Smooth muscle cell (in vitro differentiated cells): ENCODE measurements at regions not wholly inside any gene's neighbourhood (a gene's known extent, or its start where the extent isn't known, plus 50 kb on each side); places are given as distances from the start of the nearest gene placed in this dataset.

Source experiments
- DNase-seq: peaks from one replicate; lab custom pipeline; 2025; ENCODE audit not compliant: unreplicated experiment; lab: John Stamatoyannopoulos, UW
- H2AFZ ChIP-seq: fragments of 200-600 bp; sonication (generic); 2 replicates; pipeline ENCODE4 v1.6.0; 2016; ENCODE audit warnings: antibody characterized with exemption, low read depth, mild to moderate bottlenecking
- H3F3A ChIP-seq: fragments of 200-600 bp; sonication (generic); 2 replicates; pipeline ENCODE4 v1.6.0; 2017; ENCODE audit warnings: antibody characterized with exemption, low read depth
- H3K27ac ChIP-seq: fragments of 200-600 bp; sonication (generic); 2 replicates; pipeline ENCODE4 v1.5.1; 2016; ENCODE audit warnings: low read depth, mild to moderate bottlenecking
- H3K27me3 ChIP-seq: fragments of 200-600 bp; sonication (generic); 2 replicates; pipeline ENCODE4 v1.6.1; 2016; ENCODE audit warnings: low read depth, mild to moderate bottlenecking
- H3K36me3 ChIP-seq: fragments of 200-600 bp; sonication (generic); 2 replicates; pipeline ENCODE4 v1.5.1; 2016; ENCODE audit warnings: low read depth
- H3K4me1 ChIP-seq: fragments of 200-600 bp; sonication (generic); 2 replicates; pipeline ENCODE4 v1.5.1; 2016; ENCODE audit warnings: low read depth
- H3K4me2 ChIP-seq: fragments of 200-600 bp; sonication (generic); 2 replicates; pipeline ENCODE4 v1.6.0; 2016; ENCODE audit warnings: mild to moderate bottlenecking
- H3K4me3 ChIP-seq: fragments of 200-600 bp; sonication (generic); 2 replicates; pipeline ENCODE4 v1.5.1; 2016; ENCODE audit warnings: mild to moderate bottlenecking
- H3K79me2 ChIP-seq: fragments of 200-600 bp; sonication (generic); 2 replicates; pipeline ENCODE4 v1.6.0; 2016; ENCODE audit warnings: low read depth, mild to moderate bottlenecking
- H3K9ac ChIP-seq: fragments of 200-600 bp; sonication (generic); 2 replicates; pipeline ENCODE4 v1.6.0; 2016; ENCODE audit warnings: low read depth
- H3K9me3 ChIP-seq: fragments of 200-600 bp; sonication (generic); replicated peaks from 2 replicates; pipeline ENCODE4 v1.5.1; 2016; ENCODE audit warnings: low read depth
- H4K20me1 ChIP-seq: fragments of 200-600 bp; sonication (generic); 2 replicates; pipeline ENCODE4 v1.6.0; 2016; ENCODE audit warnings: low read depth
- WGBS: methylation state at CpG from one replicate; pipeline ENCODE4 v1.1.7; 2016; ENCODE audit warnings: low lambda C conversion rate; 5-methylcytosine and 5-hydroxymethylcytosine counted together
- TF ChIP-seq, protein P1 (sequence below): fragments of 200-600 bp; sonication (generic); IDR thresholded peaks from 2 replicates; pipeline ENCODE4 v1.5.1; 2017; ENCODE audit warnings: borderline replicate concordance, mild to moderate bottlenecking, antibody characterized with exemption; ENCODE audit not compliant: insufficient read depth, poor library complexity, severe bottlenecking

DNA sequence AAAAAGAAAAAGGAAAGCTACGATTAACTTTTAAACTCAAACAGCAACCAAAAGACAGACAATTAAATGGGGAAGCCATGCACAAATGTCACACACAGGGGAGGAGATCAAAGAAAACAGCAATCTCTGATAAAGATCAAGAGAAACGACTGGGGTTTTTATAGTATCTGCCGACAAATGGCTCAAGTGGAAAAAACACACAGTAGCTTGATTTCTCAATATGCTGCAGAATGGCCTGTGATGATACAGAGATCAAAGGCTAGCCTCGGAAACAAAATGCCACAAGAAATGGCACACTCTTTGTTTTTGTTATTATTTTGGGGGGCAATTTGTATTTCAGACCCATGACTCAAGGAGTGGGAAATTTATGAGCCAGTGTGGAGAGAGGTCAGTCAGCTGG, 126.1 kb downstream of the TEX36 start:
- H3K4me2 ChIP-seq = no peak overlapping the region
- H3K27ac ChIP-seq = no peak overlapping the region
- no peaks in the 10 kb centered on the region for H4K20me1 ChIP-seq
- H3K4me3 ChIP-seq = no peak overlapping the region
- 28% methylated on average over 4 of the region's 4 CpGs for WGBS
- TF ChIP-seq, protein P1, sequence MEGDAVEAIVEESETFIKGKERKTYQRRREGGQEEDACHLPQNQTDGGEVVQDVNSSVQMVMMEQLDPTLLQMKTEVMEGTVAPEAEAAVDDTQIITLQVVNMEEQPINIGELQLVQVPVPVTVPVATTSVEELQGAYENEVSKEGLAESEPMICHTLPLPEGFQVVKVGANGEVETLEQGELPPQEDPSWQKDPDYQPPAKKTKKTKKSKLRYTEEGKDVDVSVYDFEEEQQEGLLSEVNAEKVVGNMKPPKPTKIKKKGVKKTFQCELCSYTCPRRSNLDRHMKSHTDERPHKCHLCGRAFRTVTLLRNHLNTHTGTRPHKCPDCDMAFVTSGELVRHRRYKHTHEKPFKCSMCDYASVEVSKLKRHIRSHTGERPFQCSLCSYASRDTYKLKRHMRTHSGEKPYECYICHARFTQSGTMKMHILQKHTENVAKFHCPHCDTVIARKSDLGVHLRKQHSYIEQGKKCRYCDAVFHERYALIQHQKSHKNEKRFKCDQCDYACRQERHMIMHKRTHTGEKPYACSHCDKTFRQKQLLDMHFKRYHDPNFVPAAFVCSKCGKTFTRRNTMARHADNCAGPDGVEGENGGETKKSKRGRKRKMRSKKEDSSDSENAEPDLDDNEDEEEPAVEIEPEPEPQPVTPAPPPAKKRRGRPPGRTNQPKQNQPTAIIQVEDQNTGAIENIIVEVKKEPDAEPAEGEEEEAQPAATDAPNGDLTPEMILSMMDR = no peak
- no peaks in the 10 kb centered on the region for H3K27me3 ChIP-seq
- H3K79me2 ChIP-seq = no peaks in the 10 kb centered on the region
- no peaks in the 10 kb centered on the region for H3K9me3 ChIP-seq
- no peak for DNase-seq
- H3K36me3 ChIP-seq = no peaks in the 10 kb centered on the region
- H3K9ac ChIP-seq = no peak overlapping the region
- H2AFZ ChIP-seq = no peak overlapping the region
- H3K4me1 ChIP-seq = no peaks in the 10 kb centered on the region
- no peaks in the 10 kb centered on the region for H3F3A ChIP-seq

- no peak overlapping the region for H3K9ac ChIP-seq
- H3F3A ChIP-seq = no peaks in the 10 kb centered on the region
- no peak overlapping the region for H2AFZ ChIP-seq
- no peaks in the 10 kb centered on the region for H4K20me1 ChIP-seq
- no peaks in the 10 kb centered on the region for H3K36me3 ChIP-seq
- no peaks in the 10 kb centered on the region for H3K9me3 ChIP-seq
- no peaks in the 10 kb centered on the region for H3K79me2 ChIP-seq
- H3K27ac ChIP-seq = no peak overlapping the region
- DNase-seq = no peak
- WGBS = 90% methylated on average over 12 of the region's 12 CpGs
- H3K27me3 ChIP-seq = no peaks in the 10 kb centered on the region
- TF ChIP-seq, protein P1 = no peak
- H3K4me3 ChIP-seq = no peak overlapping the region
- H3K4me1 ChIP-seq = no peaks in the 10 kb centered on the region
- H3K4me2 ChIP-seq = no peak overlapping the region
These were observed 127.2 kb downstream of the TEX36 start for GRCh38 chr10:125555743-125556142.

GRCh38 chr10:125555267-125555666, 127.7 kb downstream of the TEX36 start:
- H3K4me3 ChIP-seq = no peak overlapping the region
- no peaks in the 10 kb centered on the region for H3K36me3 ChIP-seq
- no peak overlapping the region for H3K9ac ChIP-seq
- H3F3A ChIP-seq = no peaks in the 10 kb centered on the region
- no peaks in the 10 kb centered on the region for H4K20me1 ChIP-seq
- H3K4me1 ChIP-seq = no peaks in the 10 kb centered on the region
- no peak overlapping the region for H3K27ac ChIP-seq
- H3K9me3 ChIP-seq = no peaks in the 10 kb centered on the region
- H3K4me2 ChIP-seq = no peak overlapping the region
- H2AFZ ChIP-seq = no peak overlapping the region
- DNase-seq = no peak
- 72% methylated on average over 9 of the region's 9 CpGs for WGBS
- H3K79me2 ChIP-seq = no peaks in the 10 kb centered on the region
- H3K27me3 ChIP-seq = no peaks in the 10 kb centered on the region
- TF ChIP-seq, protein P1 = no peak

DNA sequence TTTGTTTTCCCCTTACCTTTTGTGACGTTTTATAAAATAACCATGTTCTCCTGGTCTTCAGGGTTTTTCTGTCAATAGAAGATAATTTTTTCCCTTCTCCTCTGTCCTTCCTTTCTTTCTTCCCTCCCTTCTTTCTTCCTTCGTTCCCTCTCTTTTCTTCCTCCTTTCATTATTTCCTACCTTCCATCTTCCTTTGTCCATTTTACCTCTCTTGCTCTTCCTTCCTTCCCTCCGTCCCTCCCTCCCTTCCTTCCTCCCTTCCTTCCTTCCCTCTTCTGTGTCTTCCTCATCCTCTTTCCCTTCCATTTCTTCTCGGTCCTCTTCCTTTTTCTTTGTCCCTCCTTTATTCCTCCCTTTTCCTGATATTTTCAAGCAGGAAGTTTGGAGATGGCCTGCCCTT, 128.2 kb downstream of the TEX36 start:
- Histone ChIP-seq H3K27me3 (no peaks in the 10 kb centered on the region), H3K9ac (no peak overlapping the region), H3K4me2 (no peak overlapping the region), H3K79me2 (no peaks in the 10 kb centered on the region), H3K27ac (no peak overlapping the region), H4K20me1 (no peaks in the 10 kb centered on the region), H3K4me1 (no peaks in the 10 kb centered on the region), H3K36me3 (no peaks in the 10 kb centered on the region), H3K4me3 (no peak overlapping the region), H3K9me3 (no peaks in the 10 kb centered on the region), H2AFZ (no peak overlapping the region), H3F3A (no peaks in the 10 kb centered on the region)
- WGBS = 88% methylated on average over 4 of the region's 4 CpGs
- TF ChIP-seq, protein P1 = no peak
- no peak for DNase-seq
